ENCODE measurements at regions not wholly inside any gene's neighbourhood (a gene's known extent, or its start where the extent isn't known, plus 50 kb on each side); places are given as distances from the start of the nearest gene placed in this dataset.

- Histone ChIP-seq H3K27ac (no peak overlapping the region), H3K4me1 (replicated peaks in 1 of 2) (peaks cover 6 to 20% of the 10 kb centered on the region in 2 donors), H3K4me3 (no peak overlapping the region)
- 23 to 96% (median 87%) methylated on average over 2 of the region's 2 CpGs; no CpG with 5 or more reads in 1 of the 10 experiments for WGBS, 10 experiments
- in situ Hi-C loops (cut with MboI; ENCODE audit: low pct_unique_long_range_greater_than_20kb in 2 of 9, low sequenced_read_pairs in 9 of 9, unreplicated experiment in 9 of 9): no loop called here
- no peak for ATAC-seq (replicated peaks in 6 of 8)
Observed at GRCh38 chr4:184939978-184940377, 78.3 kb upstream of the HELT start.

- H3K27ac ChIP-seq: peak overlapping the region in 1 of 2 donors; percentile 83
- WGBS, 10 experiments: 15 to 92% (median 82%) methylated on average over 3 to 8 of the region's 8 CpGs
- in situ Hi-C loops (cut with MboI; ENCODE audit: low pct_unique_long_range_greater_than_20kb in 2 of 9, low sequenced_read_pairs in 9 of 9, unreplicated experiment in 9 of 9): no loop called here
- peaks cover 6 to 20% of the 10 kb centered on the region in 2 donors for H3K4me1 ChIP-seq (replicated peaks in 1 of 2)
- ATAC-seq (replicated peaks in 6 of 8): no peak
- no peak overlapping the region for H3K4me3 ChIP-seq
Observed at GRCh38 chr4:184940500-184940899, 77.8 kb upstream of the HELT start.

GRCh38 chr4:184941671-184942418, 76.4 kb upstream of the HELT start:
- H3K4me1 ChIP-seq (replicated peaks in 1 of 2): peaks cover 6 to 20% of the 10 kb centered on the region in 2 donors
- H3K4me3 ChIP-seq: no peak overlapping the region
- ATAC-seq (replicated peaks in 6 of 8): peak in 5 of 8 experiments; percentile 83 to 97 (median 95)
- WGBS, 10 experiments: 22 to 90% (median 46%) methylated on average over 3 to 12 of the region's 13 CpGs; no CpG with 5 or more reads in 1 of the 10 experiments
- peak overlapping the region; percentile 83 to 88 for H3K27ac ChIP-seq
- in situ Hi-C loops (cut with MboI; ENCODE audit: low pct_unique_long_range_greater_than_20kb in 2 of 9, low sequenced_read_pairs in 9 of 9, unreplicated experiment in 9 of 9): no loop called here

- ATAC-seq (replicated peaks in 6 of 8): peak in 3 of 8 experiments; percentile 23 to 45 (median 39)
- Histone ChIP-seq H3K4me1 (replicated peaks in 1 of 2) (peaks cover 5 to 20% of the 10 kb centered on the region in 2 donors), H3K4me3 (no peak overlapping the region), H3K27ac (peak overlapping the region; percentile 33 to 44)
- in situ Hi-C loops (cut with MboI; ENCODE audit: low pct_unique_long_range_greater_than_20kb in 2 of 9, low sequenced_read_pairs in 9 of 9, unreplicated experiment in 9 of 9): no loop called here
- WGBS, 10 experiments: 40 to 100% (median 94%) methylated on average over 1 to 13 of the region's 13 CpGs; no CpG with 5 or more reads in 2 of the 10 experiments
Observed at GRCh38 chr4:184942444-184943425, 75.6 kb upstream of the HELT start.

- peak in 3 of 8 experiments; percentile 71 to 92 (median 85) for ATAC-seq (replicated peaks in 6 of 8)
- 0 to 80% (median 25%) methylated on average over 1 to 3 of the region's 3 CpGs; no CpG with 5 or more reads in 2 of the 10 experiments for WGBS, 10 experiments
- Histone ChIP-seq H3K4me3 (no peak overlapping the region), H3K4me1 (replicated peaks in 1 of 2) (no peaks in the 10 kb centered on the region), H3K27ac (no peak overlapping the region)
- in situ Hi-C loops (cut with MboI; ENCODE audit: low pct_unique_long_range_greater_than_20kb in 2 of 9, low sequenced_read_pairs in 9 of 9, unreplicated experiment in 9 of 9): no loop called here
Observed at GRCh38 chr4:184949020-184949419, 69.3 kb upstream of the HELT start.

GRCh38 chr4:184950117-184950830, 68.0 kb upstream of the HELT start:
- ATAC-seq (replicated peaks in 6 of 8): no peak
- H3K4me3 ChIP-seq: no peak overlapping the region
- in situ Hi-C loops (cut with MboI; ENCODE audit: low pct_unique_long_range_greater_than_20kb in 2 of 9, low sequenced_read_pairs in 9 of 9, unreplicated experiment in 9 of 9): no loop called here
- 20 to 82% (median 50%) methylated on average over 1 to 8 of the region's 9 CpGs; no CpG with 5 or more reads in 2 of the 10 experiments for WGBS, 10 experiments
- no peaks in the 10 kb centered on the region for H3K4me1 ChIP-seq (replicated peaks in 1 of 2)
- no peak overlapping the region for H3K27ac ChIP-seq

GRCh38 chr4:184950926-184951325, 67.4 kb upstream of the HELT start:
- Histone ChIP-seq H3K4me3 (no peak overlapping the region), H3K27ac (no peak overlapping the region), H3K4me1 (replicated peaks in 1 of 2) (no peaks in the 10 kb centered on the region)
- WGBS, 10 experiments: 43 to 100% (median 70%) methylated on average over 1 to 11 of the region's 13 CpGs; no CpG with 5 or more reads in 2 of the 10 experiments
- in situ Hi-C loops (cut with MboI; ENCODE audit: low pct_unique_long_range_greater_than_20kb in 2 of 9, low sequenced_read_pairs in 9 of 9, unreplicated experiment in 9 of 9): no loop called here
- no peak for ATAC-seq (replicated peaks in 6 of 8)

- ATAC-seq (replicated peaks in 6 of 8): no peak
- Histone ChIP-seq H3K4me1 (replicated peaks in 1 of 2) (no peaks in the 10 kb centered on the region), H3K27ac (no peak overlapping the region), H3K4me3 (no peak overlapping the region)
- in situ Hi-C loops (cut with MboI; ENCODE audit: low pct_unique_long_range_greater_than_20kb in 2 of 9, low sequenced_read_pairs in 9 of 9, unreplicated experiment in 9 of 9): no loop called here
- 80% methylated on average over 1 of the region's 22 CpGs; no CpG with 5 or more reads in 9 of the 10 experiments for WGBS, 10 experiments
Observed at GRCh38 chr4:184951668-184952160, 66.6 kb upstream of the HELT start.

GRCh38 chr4:184952522-184952921, 65.8 kb upstream of the HELT start:
- no peak for ATAC-seq (replicated peaks in 6 of 8)
- Histone ChIP-seq H3K4me3 (no peak overlapping the region), H3K4me1 (replicated peaks in 1 of 2) (no peaks in the 10 kb centered on the region), H3K27ac (no peak overlapping the region)
- WGBS, 10 experiments: 0 to 100% (median 93%) methylated on average over 1 to 5 of the region's 6 CpGs; no CpG with 5 or more reads in 3 of the 10 experiments
- in situ Hi-C loops (cut with MboI; ENCODE audit: low pct_unique_long_range_greater_than_20kb in 2 of 9, low sequenced_read_pairs in 9 of 9, unreplicated experiment in 9 of 9): no loop called here

GRCh38 chr4:184953421-184953945, 64.8 kb upstream of the HELT start:
- in situ Hi-C loops (cut with MboI; ENCODE audit: low pct_unique_long_range_greater_than_20kb in 2 of 9, low sequenced_read_pairs in 9 of 9, unreplicated experiment in 9 of 9): no loop called here
- no peak for ATAC-seq (replicated peaks in 6 of 8)
- 0 to 96% (median 80%) methylated on average over 1 to 8 of the region's 8 CpGs; no CpG with 5 or more reads in 1 of the 10 experiments for WGBS, 10 experiments
- Histone ChIP-seq H3K27ac (no peak overlapping the region), H3K4me3 (no peak overlapping the region), H3K4me1 (replicated peaks in 1 of 2) (peaks cover 3 to 7% of the 10 kb centered on the region in 2 donors)

- Histone ChIP-seq H3K4me3 (no peak overlapping the region), H3K4me1 (replicated peaks in 1 of 2) (peaks cover 3 to 11% of the 10 kb centered on the region in 2 donors), H3K27ac (no peak overlapping the region)
- in situ Hi-C loops (cut with MboI; ENCODE audit: low pct_unique_long_range_greater_than_20kb in 2 of 9, low sequenced_read_pairs in 9 of 9, unreplicated experiment in 9 of 9): no loop called here
- WGBS, 10 experiments: 10 to 84% (median 75%) methylated on average over 1 to 8 of the region's 9 CpGs; no CpG with 5 or more reads in 2 of the 10 experiments
- ATAC-seq (replicated peaks in 6 of 8): no peak
Observed at GRCh38 chr4:184953971-184954370, 64.3 kb upstream of the HELT start.

GRCh38 chr4:184954482-184954881, 63.8 kb upstream of the HELT start:
- no peak overlapping the region for H3K27ac ChIP-seq
- 20 to 100% (median 80%) methylated on average over 1 to 6 of the region's 12 CpGs; no CpG with 5 or more reads in 3 of the 10 experiments for whole genome bisulfite sequencing, 10 experiments
- peaks cover 3 to 11% of the 10 kb centered on the region in 2 donors for H3K4me1 ChIP-seq (replicated peaks in 1 of 2)
- in situ Hi-C loops (cut with MboI; ENCODE audit: low pct_unique_long_range_greater_than_20kb in 2 of 9, low sequenced_read_pairs in 9 of 9, unreplicated experiment in 9 of 9): no loop called here
- H3K4me3 ChIP-seq: no peak overlapping the region
- ATAC-seq (replicated peaks in 6 of 8): no peak

All from motor neuron (in vitro differentiated cells).